ENCODE measurements at regions not wholly inside any gene's neighbourhood (a gene's known extent, or its start where the extent isn't known, plus 50 kb on each side); places are given as distances from the start of the nearest gene placed in this dataset.
"Not testable (repeated sequence)": the region's sequence is repeated elsewhere in the genome, so short reads cannot be mapped to it uniquely, and the experiment has no call there.

DNA sequence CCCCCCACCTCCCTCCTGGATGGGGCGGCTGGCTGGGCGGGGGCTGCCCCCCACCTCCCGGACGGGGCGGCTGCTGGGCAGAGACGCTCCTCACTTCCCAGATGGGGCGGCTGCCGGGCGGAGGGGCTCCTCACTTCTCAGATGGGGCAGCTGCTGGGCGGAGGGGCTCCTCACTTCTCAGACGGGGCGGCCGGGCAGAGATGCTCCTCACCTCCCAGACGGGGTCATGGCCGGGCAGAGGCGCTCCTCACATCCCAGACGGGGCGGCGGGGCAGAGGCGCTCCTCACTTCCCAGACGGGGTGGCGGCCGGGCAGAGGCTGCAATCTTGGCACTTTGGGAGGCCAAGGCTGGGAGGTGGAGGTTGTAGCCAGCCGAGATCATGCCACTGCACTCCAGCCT is 280.8 kb downstream of the SOCS6 start:
- not testable (repeated sequence) for TF ChIP-seq CTCF, POLR2A (IDR thresholded peaks at IDR 0.05)
